ENCODE measurements at regions not wholly inside any gene's neighbourhood (a gene's known extent, or its start where the extent isn't known, plus 50 kb on each side); places are given as distances from the start of the nearest gene placed in this dataset.
A peak's percentile ranks its signal among the peaks of the same experiment; 100 is the strongest.
"Not testable (repeated sequence)": the region's sequence is repeated elsewhere in the genome, so short reads cannot be mapped to it uniquely, and the experiment has no call there.

DNA sequence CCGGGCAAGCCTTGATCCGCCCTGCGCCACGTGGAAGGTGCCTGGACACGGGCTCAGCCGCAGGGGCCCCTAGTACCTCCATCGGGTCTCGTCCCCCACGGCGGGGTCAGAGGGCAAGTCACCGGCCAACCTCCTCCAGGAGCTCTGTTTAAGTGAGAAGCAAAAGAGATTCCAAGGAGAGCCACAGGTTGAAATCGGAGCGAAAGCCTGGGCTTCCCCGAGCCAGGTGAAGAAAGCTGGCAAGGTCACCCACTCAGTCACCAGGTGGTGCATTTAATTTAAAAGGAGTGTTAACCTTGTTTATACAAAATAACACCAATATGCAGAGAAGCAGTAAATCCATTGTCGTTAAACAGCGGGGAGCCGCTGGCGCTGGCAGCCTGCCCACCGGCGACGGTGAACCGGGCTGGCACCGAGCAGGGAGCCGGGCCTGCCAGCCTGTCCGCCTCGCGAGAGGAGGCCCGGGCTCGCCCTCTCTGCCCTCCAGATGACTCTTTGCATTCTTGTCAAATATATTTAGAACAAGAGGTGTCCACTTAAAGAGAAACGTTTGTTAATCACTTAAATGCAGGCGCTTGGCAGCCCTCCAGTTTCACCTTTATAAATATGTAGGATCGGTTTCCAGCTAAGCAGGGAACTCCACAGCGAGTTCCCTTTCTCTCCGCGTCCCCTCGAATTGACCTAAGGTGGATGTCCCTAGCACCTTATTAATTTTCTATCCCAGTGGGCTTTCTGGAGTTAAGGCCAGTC lies 277.3 kb upstream of the NR2F2 start:
- peak in 1 of 2 experiments; percentile 60 for DNase-seq

DNA sequence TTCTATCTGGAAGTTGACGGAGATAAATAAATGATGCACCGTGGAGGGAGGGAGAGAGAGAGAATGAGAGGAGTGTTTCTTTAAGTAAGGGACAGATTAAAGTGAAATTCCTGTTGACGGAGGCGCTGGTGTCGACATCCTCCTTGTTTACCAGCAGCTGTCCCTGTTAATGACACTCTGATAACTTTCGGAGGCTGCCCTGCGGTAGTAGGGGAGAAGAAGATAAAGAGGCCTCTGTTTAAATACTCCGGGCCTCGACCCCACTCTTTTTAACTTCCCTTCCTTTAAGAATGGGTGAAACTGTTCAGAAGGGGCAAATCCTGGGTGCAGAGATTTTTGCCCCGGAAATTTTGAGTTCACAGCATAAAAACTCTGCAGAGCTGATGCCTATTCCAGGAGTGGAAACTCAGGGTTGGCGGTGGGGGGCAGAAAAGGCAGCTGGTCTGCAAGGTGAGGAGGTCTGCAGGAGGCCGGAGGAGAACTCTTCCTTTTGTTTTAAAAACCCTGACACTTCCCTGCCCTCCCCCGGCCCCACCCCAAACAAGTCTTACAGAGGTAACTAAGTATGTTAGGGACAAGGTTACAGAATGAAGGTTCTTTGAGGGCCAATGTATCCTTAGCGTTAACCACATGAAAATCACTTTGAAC lies 276.6 kb upstream of the NR2F2 start:
- no peak for DNase-seq

DNA sequence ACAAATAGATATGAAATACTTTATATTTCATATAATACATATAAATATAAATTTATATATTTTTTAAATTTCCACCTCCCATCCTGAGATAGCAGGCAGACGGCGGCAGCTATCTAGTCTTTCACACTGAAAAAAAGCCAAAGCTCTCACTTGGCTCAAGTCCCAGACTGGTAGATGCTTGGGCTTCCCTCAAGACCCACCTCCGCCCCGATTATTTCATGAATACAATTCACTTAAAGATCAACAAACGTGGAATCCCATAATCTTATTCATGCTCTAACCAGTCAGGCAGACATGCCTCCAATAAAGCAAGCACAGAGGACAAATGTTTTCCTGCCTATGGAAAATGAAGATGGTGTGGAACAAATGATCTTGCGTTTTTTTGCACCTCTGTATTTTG lies 275.9 kb upstream of the NR2F2 start:
- no peak for DNase-seq

DNA sequence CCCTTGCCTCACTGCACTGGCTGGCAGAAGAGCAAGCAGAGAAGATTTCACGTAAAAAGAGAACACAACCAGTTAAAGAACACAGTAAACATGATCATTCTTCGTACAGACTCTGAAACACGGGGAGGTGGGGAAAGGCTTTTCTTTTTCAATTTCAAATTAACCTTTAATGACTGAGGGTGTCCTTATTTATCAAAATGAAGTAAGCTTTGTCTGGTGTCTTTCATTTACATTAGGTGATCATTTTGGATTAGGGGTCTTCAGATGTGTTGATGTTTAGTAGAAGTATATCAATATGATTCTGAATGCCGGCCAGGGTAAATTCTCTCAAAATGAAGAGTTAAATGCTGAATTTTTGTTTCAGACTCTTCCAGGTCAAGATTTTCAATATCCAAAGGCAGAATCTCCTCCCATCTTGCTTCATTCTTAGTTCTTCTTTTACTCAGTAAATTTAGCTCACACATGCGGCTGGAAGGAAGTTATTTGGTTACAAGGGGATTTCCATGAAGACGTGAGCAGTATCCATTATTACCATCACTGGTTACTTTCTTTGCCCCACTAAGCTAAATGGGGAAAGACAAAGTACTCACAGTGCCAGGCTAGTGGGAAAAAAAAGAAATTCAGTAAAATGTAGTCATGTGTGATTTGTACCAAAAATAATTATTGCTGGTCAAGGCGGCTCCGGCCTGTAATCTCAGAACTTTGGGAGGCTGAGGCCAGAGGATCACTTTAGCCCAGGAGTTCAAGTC lies 272.2 kb upstream of the NR2F2 start:
- no peak for DNase-seq

DNA sequence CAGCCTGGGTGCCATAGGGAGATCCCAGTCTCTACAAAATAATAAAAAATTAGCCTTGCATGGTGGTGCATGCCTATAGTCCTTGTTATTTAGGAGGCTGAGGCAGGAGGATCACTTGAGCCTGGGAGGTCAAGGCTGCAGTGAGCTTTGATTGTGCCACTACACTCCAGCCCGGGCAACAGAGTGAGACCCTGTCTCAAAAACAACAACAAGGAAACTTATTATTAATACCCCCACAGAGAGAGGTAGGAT lies 271.7 kb upstream of the NR2F2 start:
- not testable (repeated sequence) for DNase-seq

DNA sequence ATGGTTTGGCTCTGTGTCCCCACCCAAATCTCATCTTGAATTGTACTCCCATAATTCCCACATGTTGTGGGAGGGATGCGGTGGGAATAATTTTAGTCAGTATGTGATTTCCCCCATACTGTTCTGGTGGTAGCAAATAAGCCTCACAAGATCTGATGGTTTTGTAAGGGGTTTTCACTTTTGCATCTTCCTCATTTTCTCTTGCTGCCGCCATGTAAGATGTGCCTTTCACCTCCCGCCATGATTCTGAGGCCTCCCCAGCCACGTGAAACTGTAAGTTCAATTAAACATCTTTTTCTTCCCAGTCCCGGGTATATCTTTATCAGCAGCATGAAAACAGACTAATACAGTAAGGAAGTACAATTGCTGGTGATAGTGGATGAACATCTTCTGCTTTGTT lies 269.9 kb upstream of the NR2F2 start:
- DNase-seq: not testable (repeated sequence)

DNA sequence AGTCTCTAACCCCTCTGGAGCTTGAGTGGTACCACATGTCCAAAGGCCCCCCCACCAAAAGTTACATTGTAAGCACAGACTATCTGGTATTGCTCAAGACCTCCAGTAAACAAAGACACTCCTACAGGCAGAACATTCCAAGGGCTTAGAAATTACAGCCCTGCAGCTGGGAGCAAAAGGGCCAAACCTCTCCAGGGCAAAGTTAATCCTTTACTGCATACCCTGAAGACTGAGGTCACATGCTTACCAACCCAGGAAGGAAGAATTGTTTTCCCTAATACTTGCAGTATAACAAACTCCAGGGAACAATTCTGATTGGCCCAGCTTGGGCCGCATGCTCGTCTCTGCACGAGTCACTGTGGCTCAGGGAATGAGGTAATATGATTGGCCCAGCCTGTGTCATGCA lies 266.1 kb upstream of the NR2F2 start:
- DNase-seq: no peak

DNA sequence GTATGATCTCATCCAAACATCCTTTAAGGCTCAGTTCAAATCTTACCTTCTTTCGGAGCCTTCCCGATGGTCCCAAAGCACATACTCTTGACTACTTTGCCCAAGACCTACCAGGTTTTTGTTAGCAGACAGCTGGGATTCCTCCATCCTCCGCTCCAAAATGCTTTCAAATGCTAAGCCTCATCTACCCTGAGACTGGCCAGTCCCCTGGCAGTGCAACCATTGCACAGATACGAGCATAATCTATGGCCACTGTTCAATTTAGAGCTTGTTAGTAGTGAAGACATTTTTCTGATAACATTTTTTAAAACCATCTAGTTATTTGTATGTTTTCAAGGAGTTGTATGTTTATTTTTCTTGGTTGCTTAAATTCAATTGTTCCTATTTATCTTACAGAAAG lies 264.4 kb upstream of the NR2F2 start:
- DNase-seq: no peak

DNA sequence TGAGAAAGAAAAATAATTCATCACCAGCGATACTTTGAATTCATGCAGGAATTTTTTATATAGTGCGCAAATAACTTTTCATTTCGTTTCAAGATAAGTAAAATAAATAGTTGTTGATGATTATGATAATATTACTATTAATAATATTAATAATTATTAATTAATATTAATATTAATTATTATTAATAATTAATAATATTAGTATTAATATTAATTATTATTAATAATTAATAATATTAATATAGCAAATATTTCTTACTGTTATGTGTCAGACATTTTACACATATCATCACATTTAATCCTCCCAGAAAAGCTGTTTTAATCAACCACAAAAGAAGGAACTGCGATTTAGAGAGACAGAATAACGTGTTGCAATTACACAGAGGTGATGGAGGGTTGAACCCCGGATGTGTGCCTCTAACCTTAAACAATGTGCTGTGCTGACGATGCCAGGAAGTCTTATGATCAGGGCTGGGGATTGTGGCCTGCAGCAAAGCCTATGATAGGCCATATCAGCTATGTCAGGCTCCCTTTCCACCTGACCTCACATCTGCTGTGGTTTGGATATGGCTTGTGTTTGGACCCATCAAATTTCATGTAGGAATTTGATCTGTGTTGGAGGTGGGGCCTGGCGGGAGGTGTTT lies 263.5 kb upstream of the NR2F2 start:
- DNase-seq: no peak

DNA sequence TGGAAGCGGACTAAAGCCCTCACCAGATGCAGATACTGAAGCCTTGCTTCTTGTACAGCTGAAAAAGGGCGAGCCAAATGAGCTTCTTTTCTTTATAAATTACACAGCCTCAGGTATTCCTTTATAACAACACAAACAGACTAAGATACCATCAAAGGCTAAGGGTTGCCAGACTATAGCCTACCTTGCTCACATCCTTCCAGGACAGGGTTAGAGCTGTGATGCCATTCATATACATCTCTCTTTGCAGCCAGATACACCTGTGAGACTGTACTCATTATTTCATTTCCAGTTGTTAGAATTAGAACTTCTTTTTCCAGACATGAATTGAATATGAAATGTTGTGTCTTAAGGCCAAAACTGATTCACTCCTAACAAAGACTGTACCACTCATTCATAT lies 262.8 kb upstream of the NR2F2 start:
- no peak for DNase-seq

DNA sequence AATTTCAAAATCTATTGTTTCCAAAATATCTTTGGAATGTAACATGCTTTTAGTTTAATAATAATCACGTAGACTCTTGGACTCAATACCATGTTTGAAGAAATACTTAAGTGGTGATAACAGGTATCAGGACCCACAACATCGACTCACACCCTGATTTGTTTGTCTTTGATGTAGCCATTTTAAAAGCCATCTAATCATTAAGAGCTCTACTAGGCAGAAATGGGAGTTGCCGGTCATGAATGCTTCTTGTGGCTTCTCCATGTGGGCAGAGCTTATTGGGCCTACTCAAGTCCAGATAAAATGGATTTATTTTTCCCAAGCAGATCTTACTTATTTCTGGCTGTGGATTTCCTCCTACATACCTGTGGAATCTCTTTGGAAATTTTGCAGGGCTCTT lies 261.6 kb upstream of the NR2F2 start:
- DNase-seq: no peak

DNA sequence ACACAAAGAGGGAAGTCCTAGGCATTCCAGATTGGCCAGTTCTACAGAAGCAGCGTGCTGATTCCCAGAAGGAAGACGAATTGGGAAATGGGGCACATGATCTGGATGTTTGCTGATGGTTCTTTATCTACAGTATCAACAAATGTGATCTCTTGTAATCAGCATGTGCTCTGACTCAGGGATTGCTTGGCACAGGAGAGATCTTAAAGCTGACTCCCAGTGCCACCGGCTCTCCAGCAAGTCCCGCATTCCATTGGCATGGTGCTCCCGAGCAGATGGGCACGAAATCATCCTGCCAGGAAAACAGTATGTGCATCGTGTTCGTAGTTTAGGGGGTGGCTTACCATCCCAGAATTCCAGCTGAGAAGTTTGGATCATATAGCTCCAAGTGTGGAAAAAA lies 259.9 kb upstream of the NR2F2 start:
- DNase-seq: no peak

DNA sequence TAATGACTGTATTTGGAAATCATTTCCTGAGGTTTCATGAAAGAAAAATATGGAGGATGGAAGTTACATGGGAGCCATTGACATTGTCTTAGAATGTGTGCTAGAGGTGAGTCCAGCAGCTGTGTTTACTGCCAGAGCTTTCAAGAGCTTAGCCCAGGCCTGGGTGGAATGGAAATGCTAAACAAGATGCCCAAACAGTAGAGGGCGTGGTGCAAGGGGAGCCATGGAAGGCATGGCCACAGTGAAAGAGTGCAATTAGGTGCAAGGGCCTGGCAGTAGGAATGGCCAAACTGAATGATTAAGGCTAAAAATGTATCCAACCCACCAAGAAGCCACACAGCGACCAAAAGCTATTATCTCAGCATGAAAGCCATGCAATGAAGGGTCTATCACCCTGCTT lies 257.7 kb upstream of the NR2F2 start:
- no peak for DNase-seq

DNA sequence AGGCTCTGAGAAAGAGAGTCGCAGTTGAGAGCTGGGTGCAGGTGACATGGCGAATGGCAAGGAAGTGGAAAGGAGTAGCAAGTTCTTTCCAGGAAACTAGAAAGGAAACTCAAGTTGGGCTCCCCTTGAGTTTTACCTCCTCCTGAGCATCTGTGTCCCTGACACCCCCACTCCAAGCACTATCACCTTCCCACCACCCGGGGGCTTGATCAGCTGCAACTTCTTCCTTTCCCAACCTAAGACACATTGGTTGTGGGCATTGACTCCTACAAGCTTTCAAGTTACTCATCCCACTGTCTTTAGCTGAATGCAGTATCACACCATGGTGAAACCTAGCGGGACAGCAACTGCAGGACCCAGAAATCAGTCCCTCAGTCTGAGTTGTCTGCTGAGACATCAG lies 256.6 kb upstream of the NR2F2 start:
- DNase-seq: no peak

DNA sequence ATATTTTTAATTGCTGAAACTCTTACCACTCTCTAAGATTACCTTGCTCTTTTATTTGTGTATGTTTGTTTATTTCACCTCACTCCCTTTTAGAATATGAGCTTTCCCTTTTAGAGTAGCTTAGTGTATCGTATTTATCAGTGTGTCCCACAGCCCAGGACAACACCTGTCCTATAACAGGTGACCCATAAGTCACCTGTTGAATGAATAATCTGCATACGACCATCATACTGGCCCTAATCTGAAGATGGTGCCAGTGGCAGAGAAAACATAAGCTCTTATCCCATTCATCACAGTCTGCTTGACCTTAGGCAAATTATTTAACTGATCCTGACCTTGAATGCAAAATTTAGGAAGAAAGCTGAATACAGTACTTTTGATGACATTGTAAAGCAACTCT lies 254.6 kb upstream of the NR2F2 start:
- no peak for DNase-seq

DNA sequence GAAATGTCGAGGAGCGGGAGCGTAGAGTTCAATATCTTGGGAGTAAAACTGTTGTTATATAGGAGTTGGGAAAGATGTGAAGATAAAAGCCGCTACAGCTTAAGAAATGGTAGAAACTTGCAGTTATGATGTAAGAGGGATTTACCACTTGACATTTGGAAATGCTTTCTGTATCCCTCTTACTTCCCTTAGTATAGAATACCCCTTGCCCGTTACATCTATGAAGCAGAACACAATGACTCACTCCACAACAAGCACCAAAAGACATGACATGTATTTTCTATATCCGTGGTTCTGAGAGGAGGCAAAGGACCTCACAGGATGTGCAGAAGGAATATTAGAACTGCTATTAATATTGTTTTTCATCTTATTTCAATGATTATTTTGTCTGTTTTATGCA lies 254.2 kb upstream of the NR2F2 start:
- DNase-seq: no peak

DNA sequence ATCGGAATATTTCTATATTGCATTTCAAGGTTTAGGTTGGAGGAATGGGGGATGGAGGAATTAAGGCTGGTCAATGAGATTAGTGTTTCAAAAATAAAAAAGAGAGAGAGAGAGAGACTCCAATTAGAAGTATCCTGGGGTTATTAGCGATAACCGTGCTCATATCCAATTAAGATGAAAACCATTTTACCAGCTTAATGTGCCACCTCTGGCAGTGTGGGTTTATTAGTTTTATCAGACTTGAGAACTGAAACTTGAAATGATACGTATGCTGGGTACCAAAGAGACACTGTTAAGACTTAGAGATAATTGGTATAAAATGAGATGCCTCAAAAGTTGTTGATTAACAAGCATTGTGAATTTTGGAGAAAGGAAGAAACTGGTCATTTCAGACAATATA lies 251.5 kb upstream of the NR2F2 start:
- no peak for DNase-seq

DNA sequence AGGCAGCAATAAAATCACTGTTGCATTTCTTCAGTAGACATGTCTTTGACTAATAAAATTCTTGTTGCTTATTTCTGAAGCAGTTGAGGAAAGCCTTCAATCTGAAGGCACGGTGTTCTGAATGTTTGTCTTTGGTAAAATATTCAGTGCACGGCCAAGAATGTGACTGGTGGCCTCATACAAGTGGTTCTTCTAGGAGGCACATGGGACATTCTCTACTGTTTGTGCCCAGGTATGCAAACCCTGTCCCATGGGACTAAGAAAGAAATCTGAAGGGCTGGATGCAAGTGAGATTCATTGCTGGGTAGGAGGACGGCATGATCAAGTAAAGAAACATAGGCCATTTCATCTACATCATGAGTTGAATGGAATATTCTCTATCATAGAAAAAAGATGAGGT lies 250.6 kb upstream of the NR2F2 start:
- peak in 1 of 2 experiments; percentile 39 for DNase-seq

DNA sequence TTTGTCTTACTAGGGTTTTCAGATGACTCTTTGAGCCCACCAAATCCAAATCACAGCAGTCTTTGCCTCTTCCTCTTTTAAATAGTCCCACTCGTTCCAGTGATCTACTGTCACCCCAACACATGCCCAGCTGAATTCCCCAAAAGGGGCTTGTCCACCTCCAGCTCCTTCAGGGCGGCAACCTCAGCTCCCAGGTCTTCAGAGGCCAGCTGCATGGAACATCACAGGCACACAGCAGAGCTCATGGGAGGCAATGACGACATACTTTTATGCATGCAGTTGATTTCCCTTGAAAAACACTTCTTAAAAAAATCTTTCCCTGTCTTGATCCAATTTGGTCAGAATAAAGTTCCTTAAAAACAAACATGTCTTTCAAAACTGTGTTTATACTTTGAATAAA lies 244.3 kb upstream of the NR2F2 start:
- no peak for DNase-seq

DNA sequence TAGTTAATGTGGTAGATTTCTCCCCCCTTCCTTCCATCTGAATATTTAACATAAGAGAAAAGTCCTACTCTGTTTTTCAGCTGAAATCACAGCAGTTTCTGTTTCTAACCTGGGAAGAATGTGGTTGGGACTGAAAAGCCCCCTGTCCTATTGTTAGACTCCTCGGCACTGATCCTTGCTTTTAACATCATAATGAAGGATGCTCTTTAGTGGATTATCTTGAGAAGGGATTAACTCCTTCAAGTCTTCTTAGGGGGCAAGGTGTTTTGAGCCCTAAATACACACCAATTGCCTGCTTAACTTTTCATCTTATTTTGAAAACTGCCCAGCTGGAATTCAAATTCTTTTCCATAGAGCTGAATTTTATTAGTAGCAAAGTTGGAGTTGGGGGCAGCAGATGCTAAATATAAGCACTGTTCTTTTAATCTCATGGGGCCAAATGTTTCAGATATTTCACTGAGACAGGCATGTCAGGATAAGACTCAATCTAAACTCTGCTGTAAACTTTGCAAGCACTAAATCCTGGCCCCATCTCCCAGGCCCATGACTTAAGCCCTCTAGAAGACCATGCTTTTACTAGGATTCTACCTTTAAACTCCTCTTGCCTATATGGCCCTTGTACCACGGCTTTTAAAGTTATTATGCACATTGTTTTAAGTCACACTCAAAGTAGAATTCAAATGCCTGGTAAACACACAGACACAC lies 243.2 kb upstream of the NR2F2 start:
- DNase-seq: no peak

DNA sequence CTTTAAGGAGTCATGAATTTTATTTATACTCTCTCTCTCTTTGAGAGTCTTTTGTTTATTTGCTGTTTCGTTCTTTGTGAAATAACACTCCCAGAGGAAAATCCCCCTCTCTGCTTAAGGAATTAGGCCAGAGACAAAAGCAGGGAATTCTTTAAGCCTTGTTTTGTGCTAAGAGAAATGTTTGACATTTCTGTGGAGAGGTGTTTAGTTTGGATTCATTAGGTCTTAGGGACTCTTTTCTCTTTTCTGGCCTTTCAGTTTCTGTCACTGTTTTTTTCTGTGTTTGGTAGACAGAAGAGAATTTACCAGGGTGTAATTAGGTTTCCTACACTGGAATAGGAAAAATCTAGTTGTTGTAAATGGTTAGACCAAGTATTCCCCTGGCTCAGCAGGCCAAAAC lies 241.8 kb upstream of the NR2F2 start:
- no peak for DNase-seq

DNA sequence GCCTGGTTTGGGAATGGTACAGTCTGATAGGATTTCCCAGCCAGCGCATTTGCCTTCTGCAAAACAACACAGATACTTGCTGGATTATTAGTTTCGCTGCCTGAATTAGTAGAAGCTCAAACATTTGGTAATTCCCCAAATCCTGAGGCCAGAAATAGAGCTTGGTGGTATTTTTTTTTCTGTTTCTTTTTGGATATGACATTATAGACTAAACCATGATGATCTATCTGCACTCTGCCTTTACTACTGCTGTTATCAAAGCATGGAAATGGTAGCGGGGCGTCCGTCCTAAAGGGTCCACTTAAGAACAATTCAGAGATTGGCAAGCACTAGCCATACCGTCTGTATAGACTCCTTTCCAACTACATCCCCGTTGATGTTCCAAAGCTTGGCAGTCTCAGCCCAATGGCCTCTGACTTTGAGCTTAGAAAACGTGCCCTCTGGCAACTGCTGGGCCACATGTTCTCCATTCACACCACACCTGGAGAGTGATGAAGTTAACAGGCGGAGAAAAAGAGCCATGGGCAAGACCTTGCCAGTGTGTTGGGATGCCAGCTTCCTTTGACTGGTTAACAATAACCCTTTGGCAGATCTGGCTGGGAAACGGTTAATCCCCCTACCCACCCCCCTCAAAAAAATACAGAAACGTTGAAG lies 241.0 kb upstream of the NR2F2 start:
- no peak for DNase-seq

DNA sequence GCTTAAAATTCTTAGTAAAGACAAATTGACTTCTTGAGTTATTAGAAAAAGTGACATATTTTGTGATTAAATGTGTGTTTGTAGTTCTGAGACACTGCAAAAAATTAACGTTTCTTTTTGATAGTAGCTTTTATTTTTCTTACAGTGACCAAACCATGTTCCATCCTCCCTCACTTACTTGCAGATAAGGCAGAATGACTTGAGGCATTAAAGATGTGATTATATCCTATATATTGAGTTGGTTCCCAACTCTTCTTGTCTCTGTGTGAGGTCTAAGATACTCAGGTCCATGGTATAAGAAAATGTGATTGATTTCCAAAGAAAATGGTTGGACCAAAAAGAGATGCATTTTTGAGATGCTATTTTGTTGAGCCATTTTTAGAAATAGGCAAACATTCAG lies 238.3 kb upstream of the NR2F2 start:
- DNase-seq: no peak
